ENCODE measurements at regions not wholly inside any gene's neighbourhood (a gene's known extent, or its start where the extent isn't known, plus 50 kb on each side); places are given as distances from the start of the nearest gene placed in this dataset.

GRCh38 chr3:66099541-66100065 lies 60.9 kb upstream of the MAGI1 start (continued):
- no peak for TF ChIP-seq ZBED1 (IDR thresholded peaks at IDR 0.05; ENCODE audit: borderline replicate concordance)
- TF ChIP-seq HDGF (IDR thresholded peaks at IDR 0.05) = no peak
- TF ChIP-seq BACH1 (IDR thresholded peaks at IDR 0.05; ENCODE audit: borderline replicate concordance) = no peak
- no peak for TF ChIP-seq BCL3 (IDR thresholded peaks at IDR 0.05; ENCODE audit: borderline replicate concordance, insufficient read depth, low read depth, low read length, poor library complexity, severe bottlenecking)
- TF ChIP-seq PML (IDR thresholded peaks at IDR 0.05; ENCODE audit: low read length) = no peak
- TF ChIP-seq USF2 (IDR thresholded peaks at IDR 0.05; ENCODE audit: borderline replicate concordance, low read depth, low read length) = no peak
- TF ChIP-seq CREB1 (IDR thresholded peaks at IDR 0.05; ENCODE audit: low read depth) = no peak
- no peak for TF ChIP-seq ZNF384 (IDR thresholded peaks at IDR 0.05; ENCODE audit: borderline replicate concordance, low read depth, low read length)
- no peak for TF ChIP-seq FOXK2 (IDR thresholded peaks at IDR 0.05)
- no peak for TF ChIP-seq REST (IDR thresholded peaks at IDR 0.05; ENCODE audit: low read depth, low read length)
- TF ChIP-seq MLLT1 (IDR thresholded peaks at IDR 0.05) = no peak

Data from GM12878 (cell line).